HepG2 (cell line): ENCODE measurements at regions not wholly inside any gene's neighbourhood (a gene's known extent, or its start where the extent isn't known, plus 50 kb on each side); places are given as distances from the start of the nearest gene placed in this dataset.

Experiments used
- ATAC-seq: fragments of 200-7000 bp; cut with Tn5 transposase; 3 replicates; pipeline ENCODE4 v1.9.1; 2020; ENCODE audit warnings: mild to moderate bottlenecking, moderate library complexity
- BruUV-seq: library from RNA; stranded (reverse); fragments of 400-500 nt; replicated peaks from 2 replicates; lab custom pipeline; 2021; lab: Mats Ljungman, UMichigan
- CTCF ChIA-PET: fragments of 300-600 bp; formaldehyde crosslinking; extraction: SDS; loops from one replicate; lab custom pipeline; 2021; ENCODE audit warnings: low total read pairs, inconsistent platforms, low intra/inter-chr PET ratio; lab: Yijun Ruan, JAX
- POLR2A ChIA-PET: fragments of 350-600 bp; sonication (Branson Sonifier 250); formaldehyde crosslinking; loops from one replicate; lab custom pipeline; 2020; ENCODE audit warnings: antibody characterized with exemption, inconsistent platforms; lab: Yijun Ruan, JAX
- DNase-seq: peaks from one replicate; pipeline ENCODE4 v3.0.0-alpha.2; 2015; ENCODE audit warnings: low spot score
- FAIRE-seq: peaks from 3 replicates; lab custom pipeline; 2011; peaks lifted over from hg19 to GRCh38; lab: Jason Lieb, UNC
- H2AFZ ChIP-seq: one replicate; pipeline ENCODE4 v1.6.1; 2011; ENCODE audit warnings: low read length, inconsistent platforms
- H3K27ac ChIP-seq: fragments of 300-600 bp; 3 replicates; pipeline ENCODE4 v1.8.0; 2011; ENCODE audit warnings: mixed run types, mild to moderate bottlenecking, mixed read lengths, low read length, inconsistent platforms; ENCODE audit not compliant: insufficient read depth; ENCODE audit errors: extremely low read length
- H3K27me3 ChIP-seq, 2 experiments: fragments of 200-600 bp in 1 of 2; 2 replicates in 1 of 2; 3 replicates in 1 of 2; pipeline versions ENCODE4 v1.6.0 to v1.8.0; 2011; ENCODE audit warnings: low read length in 2 of 2, mild to moderate bottlenecking in 2 of 2, moderate library complexity in 2 of 2, inconsistent platforms in 1 of 2; ENCODE audit not compliant: insufficient read depth in 2 of 2, control insufficient read depth in 1 of 2
- H3K36me3 ChIP-seq, 2 experiments: fragments of 200-600 bp in 1 of 2; replicated peaks in 1 of 2; 2 replicates in 1 of 2; 3 replicates in 1 of 2; pipeline versions ENCODE4 v1.5.1 to v1.8.0; 2011; ENCODE audit warnings: low read length in 2 of 2, inconsistent platforms in 1 of 2; ENCODE audit not compliant: insufficient read depth in 2 of 2, control insufficient read depth in 1 of 2
- H3K4me1 ChIP-seq: 2 replicates; pipeline ENCODE4 v1.5.1; 2012; ENCODE audit warnings: low read length, inconsistent platforms; ENCODE audit not compliant: insufficient read depth
- H3K4me2 ChIP-seq: 2 replicates; pipeline ENCODE4 v1.6.0; 2011; ENCODE audit warnings: low read depth, low read length, inconsistent platforms
- H3K4me3 ChIP-seq, 3 experiments: fragments of 200-600 bp in 1 of 3; sonication (generic), shearing (Covaris generic) in 1 of 3; replicated peaks in 1 of 3; 2 replicates each; pipeline ENCODE4 v1.5.1; 2011 to 2016; ENCODE audit warnings: low read length in 3 of 3, inconsistent platforms in 2 of 3, low read depth in 2 of 3, mild to moderate bottlenecking in 2 of 3, control low read depth in 1 of 3, mixed read lengths in 1 of 3; ENCODE audit not compliant: insufficient read depth in 1 of 3
- H3K79me2 ChIP-seq: one replicate; pipeline ENCODE4 v1.6.1; 2011; ENCODE audit warnings: low read length, inconsistent platforms; ENCODE audit not compliant: insufficient read depth
- H3K9ac ChIP-seq: 2 replicates; pipeline ENCODE4 v1.6.0; 2011; ENCODE audit warnings: mild to moderate bottlenecking, low read depth, low read length, inconsistent platforms; ENCODE audit not compliant: insufficient read depth
- H3K9me3 ChIP-seq: 2 replicates; pipeline ENCODE4 v1.5.1; 2012; ENCODE audit warnings: mild to moderate bottlenecking, low read length
- H4K20me1 ChIP-seq: 2 replicates; pipeline ENCODE4 v1.6.0; 2011; ENCODE audit warnings: inconsistent platforms, mild to moderate bottlenecking, low read length, moderate library complexity; ENCODE audit not compliant: insufficient read depth
- RERE ChIP-seq: IDR thresholded peaks from 2 replicates; pipeline ENCODE4 v1.6.1; 2016; ENCODE audit warnings: low read depth, missing genetic modification reagents, missing compliant biosample characterization
- RFXAP ChIP-seq: sonication (generic); formaldehyde crosslinking; IDR thresholded peaks from 2 replicates; pipeline ENCODE4 v1.4.0; 2020; ENCODE audit warnings: missing genetic modification reagents, borderline replicate concordance
- SOX13 ChIP-seq, 3 experiments: fragments of 450-650 bp in 1 of 3; sonication (generic) in 1 of 3; formaldehyde crosslinking in 1 of 3; IDR thresholded peaks in 2 of 3; conservative IDR thresholded peaks in 1 of 3; 2 replicates each; pipeline versions ENCODE4 v1.5.0 to v1.6.1; 2016 to 2020; ENCODE audit warnings: antibody characterized with exemption in 1 of 3, mild to moderate bottlenecking in 1 of 3, missing compliant biosample characterization in 1 of 3, missing genetic modification reagents in 1 of 3, moderate library complexity in 1 of 3
- ZBTB39 ChIP-seq: sonication (generic); formaldehyde crosslinking; IDR thresholded peaks from 2 replicates; pipeline ENCODE4 v1.5.0; 2020; ENCODE audit warnings: missing genetic modification reagents
- ZC3H13 ChIP-seq: sonication (generic); formaldehyde crosslinking; IDR thresholded peaks from 2 replicates; pipeline ENCODE4 v1.8.1; 2023; ENCODE audit warnings: mild to moderate bottlenecking, missing genetic modification reagents, moderate library complexity
- ZNF225 ChIP-seq: sonication (generic); formaldehyde crosslinking; IDR thresholded peaks from 2 replicates; pipeline ENCODE4 v1.4.0; 2020; ENCODE audit warnings: mild to moderate bottlenecking, missing genetic modification reagents
- ZNF253 ChIP-seq: sonication (generic); formaldehyde crosslinking; IDR thresholded peaks from 2 replicates; pipeline ENCODE4 v1.8.0; 2022; ENCODE audit warnings: mild to moderate bottlenecking, missing genetic modification reagents, borderline replicate concordance
- ZNF44 ChIP-seq: sonication (generic); formaldehyde crosslinking; IDR thresholded peaks from 2 replicates; pipeline ENCODE4 v1.5.1; 2020; ENCODE audit warnings: mild to moderate bottlenecking, missing genetic modification reagents
- ZNF674 ChIP-seq: sonication (generic); formaldehyde crosslinking; IDR thresholded peaks from 2 replicates; pipeline ENCODE4 v1.5.0; 2020; ENCODE audit warnings: low read depth, mild to moderate bottlenecking, missing genetic modification reagents
- ZNF710 ChIP-seq: sonication (generic); formaldehyde crosslinking; IDR thresholded peaks from 2 replicates; pipeline ENCODE4 v1.5.0; 2020; ENCODE audit warnings: mild to moderate bottlenecking, missing genetic modification reagents, borderline replicate concordance
- ZSCAN29 ChIP-seq: sonication (generic); formaldehyde crosslinking; conservative IDR thresholded peaks from 2 replicates; pipeline ENCODE4 v1.4.0; 2020; ENCODE audit warnings: mild to moderate bottlenecking, missing genetic modification reagents
- WGBS: methylation state at CpG from one replicate; pipeline ENCODE4 v1.1.6; 2017; ENCODE audit warnings: low lambda C conversion rate; 5-methylcytosine and 5-hydroxymethylcytosine counted together
- in situ Hi-C: cut with HindIII; loops from 2 replicates; pipeline ENCODE4 v1.10.0; 2017; ENCODE audit warnings: low pct_unique_long_range_greater_than_20kb; ENCODE audit not compliant: extremely low pct_ligation_motif_present
- intact Hi-C: fragments of 100-400 bp; cut with micrococcal nuclease; formaldehyde crosslinking; loops from one replicate; pipeline ENCODE4 v1.10.0; 2022; ENCODE audit not compliant: unreplicated experiment

GRCh38 chr2:44051593-44052347 is 56.0 kb upstream of the LRPPRC start (continued):
- TF ChIP-seq ZBTB39 (CRISPR knock-in tag): no peak
- TF ChIP-seq, all 625 proteins: peak for 0

- no peak for ATAC-seq
- intact Hi-C loops: no loop called here
- H3K9ac ChIP-seq: no peak overlapping the region
- no peaks in the 10 kb centered on the region for H3K79me2 ChIP-seq
- no peak for FAIRE-seq
- no TSS peak for BruUV-seq
- DNase-seq: no peak
- H3K27me3 ChIP-seq: 0 out of 5 replicates have a peak, but pooled peaks cover 0 to under 1% of the 10 kb centered on the region in 2 experiments
- H4K20me1 ChIP-seq: no peaks in the 10 kb centered on the region
- H3K36me3 ChIP-seq: no peaks in the 10 kb centered on the region
- no peak overlapping the region for H3K4me3 ChIP-seq
- 58% methylated on average over 8 of the region's 8 CpGs for WGBS
- no peaks in the 10 kb centered on the region for H3K9me3 ChIP-seq
- peaks cover 13% of the 10 kb centered on the region for H3K4me1 ChIP-seq
- H2AFZ ChIP-seq: no peak overlapping the region
- in situ Hi-C loops: no loop called here
- no peak overlapping the region for H3K4me2 ChIP-seq
- ChIA-PET POLR2A (no interaction called here), CTCF (no interaction called here)
- no peak overlapping the region for H3K27ac ChIP-seq
- TF ChIP-seq ZNF674 (no peak), ZNF710 (CRISPR knock-in tag) (no peak), ZNF253 (CRISPR knock-in tag) (no peak), ZSCAN29 (CRISPR knock-in tag) (no peak), ZC3H13 (no peak), ZNF44 (CRISPR knock-in tag) (no peak), RERE (CRISPR knock-in tag) (no peak), ZNF225 (CRISPR knock-in tag) (no peak), SOX13 (IDR thresholded peaks at IDR 0.05) (no peak), SOX13 (CRISPR knock-in tag; conservative IDR thresholded peaks at IDR 0.05 in 1 of 2, IDR thresholded peaks at IDR 0.05 in 1 of 2) (no peak), RFXAP (CRISPR knock-in tag) (no peak)
Measured at GRCh38 chr2:44052584-44052983, 56.8 kb upstream of the LRPPRC start.
